Nephron (organoid): ENCODE measurements at regions not wholly inside any gene's neighbourhood (a gene's known extent, or its start where the extent isn't known, plus 50 kb on each side); places are given as distances from the start of the nearest gene placed in this dataset.

Experiments used
- H3K27ac Mint-ChIP-seq, 3 experiments: 2 replicates each; pipeline ENCODE4 v1.8.0; 2020; ENCODE audit warnings: mixed read lengths in 3 of 3, mild to moderate bottlenecking in 2 of 3, moderate library complexity in 1 of 3
- H3K27me3 Mint-ChIP-seq: 2 replicates; pipeline ENCODE4 v1.8.0; 2021; ENCODE audit warnings: low read depth, mild to moderate bottlenecking, moderate library complexity, mixed read lengths
- H3K36me3 Mint-ChIP-seq: 2 replicates; pipeline ENCODE4 v1.8.0; 2020; ENCODE audit warnings: low read depth, mixed read lengths
- H3K4me1 Mint-ChIP-seq: 2 replicates; pipeline ENCODE4 v1.8.0; 2020; ENCODE audit warnings: mixed read lengths
- H3K4me3 Mint-ChIP-seq, 3 experiments: 2 replicates each; pipeline ENCODE4 v1.8.0; 2020; ENCODE audit warnings: mild to moderate bottlenecking in 3 of 3, mixed read lengths in 3 of 3, moderate library complexity in 2 of 3
- H3K9me3 Mint-ChIP-seq: 2 replicates; pipeline ENCODE4 v1.8.0; 2020; ENCODE audit warnings: mixed read lengths
- CTCF ChIP-seq, 3 experiments: fragments of 200-600 bp; sonication (generic); IDR thresholded peaks; one replicate each; pipeline ENCODE4 v1.5.0; 2021; ENCODE audit warnings: antibody characterized with exemption in 3 of 3; ENCODE audit not compliant: unreplicated experiment in 3 of 3

- no peaks in the 10 kb centered on the region for H3K27me3 Mint-ChIP-seq
- H3K4me3 Mint-ChIP-seq: no peak overlapping the region
- H3K27ac Mint-ChIP-seq: peak overlapping the region in 2 of 3 experiments; percentile 10 to 73
- TF ChIP-seq CTCF (IDR thresholded peaks at IDR 0.05; ENCODE audit: unreplicated experiment in 3 of 3): no peak
- H3K36me3 Mint-ChIP-seq: peaks cover 5% of the 10 kb centered on the region
- peaks cover 43% of the 10 kb centered on the region for H3K4me1 Mint-ChIP-seq
- H3K9me3 Mint-ChIP-seq: no peaks in the 10 kb centered on the region
Measured at GRCh38 chr10:59000162-59000825, 176.1 kb upstream of the PHYHIPL start.

- peak overlapping the region; percentile 24 to 75 (median 47) for H3K27ac Mint-ChIP-seq
- peaks cover 5% of the 10 kb centered on the region for H3K36me3 Mint-ChIP-seq
- TF ChIP-seq CTCF (IDR thresholded peaks at IDR 0.05; ENCODE audit: unreplicated experiment in 3 of 3): no peak
- H3K4me3 Mint-ChIP-seq: no peak overlapping the region
- no peaks in the 10 kb centered on the region for H3K27me3 Mint-ChIP-seq
- no peaks in the 10 kb centered on the region for H3K9me3 Mint-ChIP-seq
- H3K4me1 Mint-ChIP-seq: peaks cover 48% of the 10 kb centered on the region
Measured at GRCh38 chr10:59002011-59002410, 174.4 kb upstream of the PHYHIPL start.

GRCh38 chr10:59003203-59003602 is 173.2 kb upstream of the PHYHIPL start:
- no peak overlapping the region for H3K4me3 Mint-ChIP-seq
- H3K27ac Mint-ChIP-seq: peak overlapping the region; percentile 11 to 63 (median 60)
- H3K4me1 Mint-ChIP-seq: peaks cover 55% of the 10 kb centered on the region
- H3K27me3 Mint-ChIP-seq: no peaks in the 10 kb centered on the region
- TF ChIP-seq CTCF (IDR thresholded peaks at IDR 0.05; ENCODE audit: unreplicated experiment in 3 of 3): no peak
- H3K9me3 Mint-ChIP-seq: no peaks in the 10 kb centered on the region
- peaks cover 5% of the 10 kb centered on the region for H3K36me3 Mint-ChIP-seq

GRCh38 chr10:59004392-59004791 is 172.1 kb upstream of the PHYHIPL start:
- peaks cover 53% of the 10 kb centered on the region for H3K4me1 Mint-ChIP-seq
- no peaks in the 10 kb centered on the region for H3K27me3 Mint-ChIP-seq
- no peak overlapping the region for H3K4me3 Mint-ChIP-seq
- no peak for TF ChIP-seq CTCF (IDR thresholded peaks at IDR 0.05; ENCODE audit: unreplicated experiment in 3 of 3)
- peak overlapping the region; percentile 1 to 63 (median 60) for H3K27ac Mint-ChIP-seq
- H3K9me3 Mint-ChIP-seq: no peaks in the 10 kb centered on the region
- peaks cover 5% of the 10 kb centered on the region for H3K36me3 Mint-ChIP-seq

GRCh38 chr10:59006511-59007306 is 169.7 kb upstream of the PHYHIPL start:
- peaks cover 5% of the 10 kb centered on the region for H3K36me3 Mint-ChIP-seq
- H3K4me1 Mint-ChIP-seq: peaks cover 44% of the 10 kb centered on the region
- H3K4me3 Mint-ChIP-seq: no peak overlapping the region
- TF ChIP-seq CTCF (IDR thresholded peaks at IDR 0.05; ENCODE audit: unreplicated experiment in 3 of 3): no peak
- H3K9me3 Mint-ChIP-seq: no peaks in the 10 kb centered on the region
- H3K27me3 Mint-ChIP-seq: no peaks in the 10 kb centered on the region
- H3K27ac Mint-ChIP-seq: peak overlapping the region; percentile 60 to 91 (median 90)
